DND-41 (cell line): ENCODE measurements at regions not wholly inside any gene's neighbourhood (a gene's known extent, or its start where the extent isn't known, plus 50 kb on each side); places are given as distances from the start of the nearest gene placed in this dataset.

Experiments used
- ATAC-seq: fragments of 200-7000 bp; cut with Tn5 transposase; 3 replicates; pipeline ENCODE4 v1.9.1; 2021; ENCODE audit warnings: low read depth; ENCODE audit not compliant: insufficient read depth
- DNase-seq: peaks from one replicate; pipeline ENCODE4 v3.0.0-alpha.2; 2020
- H2AFZ ChIP-seq: 2 replicates; pipeline ENCODE4 v1.6.0; 2012; ENCODE audit warnings: low read depth, low read length
- H3K27ac ChIP-seq: 2 replicates; pipeline ENCODE4 v1.5.1; 2012; ENCODE audit warnings: low read length, inconsistent platforms
- H3K27me3 ChIP-seq: fragments of 200-600 bp; sonication (generic); 2 replicates; pipeline ENCODE4 v1.6.0; 2012; ENCODE audit warnings: low read length, mild to moderate bottlenecking, inconsistent platforms; ENCODE audit not compliant: insufficient read depth, poor library complexity
- H3K36me3 ChIP-seq: 2 replicates; pipeline ENCODE4 v1.5.1; 2012; ENCODE audit warnings: low read length, inconsistent platforms; ENCODE audit not compliant: insufficient read depth
- H3K4me1 ChIP-seq: 2 replicates; pipeline ENCODE4 v1.5.1; 2012; ENCODE audit warnings: mild to moderate bottlenecking, low read length; ENCODE audit not compliant: insufficient read depth
- H3K4me2 ChIP-seq: 2 replicates; pipeline ENCODE4 v1.6.0; 2012; ENCODE audit warnings: mild to moderate bottlenecking, moderate library complexity, low read length, inconsistent platforms; ENCODE audit not compliant: insufficient read depth
- H3K4me3 ChIP-seq, 2 experiments: fragments of 200-600 bp in 1 of 2; shearing (Covaris generic) in 1 of 2; 2 replicates each; pipeline ENCODE4 v1.5.1; 2012 to 2016; ENCODE audit warnings: inconsistent platforms in 2 of 2, low read length in 2 of 2, mild to moderate bottlenecking in 2 of 2, low read depth in 1 of 2, moderate library complexity in 1 of 2
- H3K79me2 ChIP-seq: 2 replicates; pipeline ENCODE4 v1.6.0; 2012; ENCODE audit warnings: low read length, inconsistent platforms; ENCODE audit not compliant: insufficient read depth
- H3K9ac ChIP-seq: 2 replicates; pipeline ENCODE4 v1.6.0; 2012; ENCODE audit warnings: low read depth, mild to moderate bottlenecking, inconsistent platforms, low read length, moderate library complexity
- H3K9me3 ChIP-seq: 2 replicates; pipeline ENCODE4 v1.5.1; 2012; ENCODE audit warnings: low read length, moderate library complexity, mild to moderate bottlenecking, inconsistent platforms; ENCODE audit not compliant: insufficient read depth, severe bottlenecking
- H4K20me1 ChIP-seq: 2 replicates; pipeline ENCODE4 v1.6.0; 2012; ENCODE audit warnings: low read length; ENCODE audit not compliant: insufficient read depth
- EZH2 ChIP-seq: IDR thresholded peaks from 3 replicates; pipeline ENCODE4 v1.6.1; 2012; ENCODE audit warnings: borderline replicate concordance, low read depth, mild to moderate bottlenecking, moderate library complexity, low read length, inconsistent platforms; ENCODE audit not compliant: severe bottlenecking
- TF ChIP-seq, protein P1 (sequence below): IDR thresholded peaks from 2 replicates; pipeline ENCODE4 v1.5.1; 2012; ENCODE audit warnings: borderline replicate concordance, low read length, moderate library complexity, mild to moderate bottlenecking; ENCODE audit not compliant: poor library complexity, severe bottlenecking; ENCODE audit errors: extremely low read depth

DNA sequence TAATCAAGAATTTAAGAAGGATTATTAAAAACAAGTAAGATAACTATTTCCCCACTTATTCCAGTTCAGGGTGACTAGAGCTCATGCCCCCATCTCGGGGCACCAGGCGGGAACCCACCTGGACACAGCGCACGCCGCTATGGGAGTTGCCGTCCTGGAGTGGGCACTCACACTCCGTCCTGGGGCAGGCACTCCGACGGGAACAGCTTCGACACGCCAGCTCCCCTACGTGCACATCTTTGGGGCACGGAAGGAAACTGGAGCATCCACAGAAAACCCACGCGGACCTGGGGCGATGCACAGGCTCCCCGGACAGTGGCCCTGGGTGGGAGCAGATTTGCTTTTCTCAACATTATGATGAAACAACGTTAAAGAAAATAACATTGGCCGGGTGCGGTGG, 52.0 kb upstream of the GATA5 start:
- H3K4me1 ChIP-seq, result no peaks in the 10 kb centered on the region
- no peaks in the 10 kb centered on the region for H3K9me3 ChIP-seq
- no peak overlapping the region for H3K4me3 ChIP-seq
- ATAC-seq (no peak), DNase-seq (no peak)
- TF ChIP-seq, protein P1, sequence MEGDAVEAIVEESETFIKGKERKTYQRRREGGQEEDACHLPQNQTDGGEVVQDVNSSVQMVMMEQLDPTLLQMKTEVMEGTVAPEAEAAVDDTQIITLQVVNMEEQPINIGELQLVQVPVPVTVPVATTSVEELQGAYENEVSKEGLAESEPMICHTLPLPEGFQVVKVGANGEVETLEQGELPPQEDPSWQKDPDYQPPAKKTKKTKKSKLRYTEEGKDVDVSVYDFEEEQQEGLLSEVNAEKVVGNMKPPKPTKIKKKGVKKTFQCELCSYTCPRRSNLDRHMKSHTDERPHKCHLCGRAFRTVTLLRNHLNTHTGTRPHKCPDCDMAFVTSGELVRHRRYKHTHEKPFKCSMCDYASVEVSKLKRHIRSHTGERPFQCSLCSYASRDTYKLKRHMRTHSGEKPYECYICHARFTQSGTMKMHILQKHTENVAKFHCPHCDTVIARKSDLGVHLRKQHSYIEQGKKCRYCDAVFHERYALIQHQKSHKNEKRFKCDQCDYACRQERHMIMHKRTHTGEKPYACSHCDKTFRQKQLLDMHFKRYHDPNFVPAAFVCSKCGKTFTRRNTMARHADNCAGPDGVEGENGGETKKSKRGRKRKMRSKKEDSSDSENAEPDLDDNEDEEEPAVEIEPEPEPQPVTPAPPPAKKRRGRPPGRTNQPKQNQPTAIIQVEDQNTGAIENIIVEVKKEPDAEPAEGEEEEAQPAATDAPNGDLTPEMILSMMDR, result no peak
- no peak for TF ChIP-seq EZH2
- H3K36me3 ChIP-seq, result no peaks in the 10 kb centered on the region
- H4K20me1 ChIP-seq, result peaks cover 12% of the 10 kb centered on the region; the same call in 1 of the 2 replicates
- no peak overlapping the region for H2AFZ ChIP-seq
- no peak overlapping the region for H3K9ac ChIP-seq
- H3K27me3 ChIP-seq, result peaks cover 4% of the 10 kb centered on the region
- no peaks in the 10 kb centered on the region for H3K79me2 ChIP-seq
- no peak overlapping the region for H3K4me2 ChIP-seq
- no peak overlapping the region for H3K27ac ChIP-seq

DNA sequence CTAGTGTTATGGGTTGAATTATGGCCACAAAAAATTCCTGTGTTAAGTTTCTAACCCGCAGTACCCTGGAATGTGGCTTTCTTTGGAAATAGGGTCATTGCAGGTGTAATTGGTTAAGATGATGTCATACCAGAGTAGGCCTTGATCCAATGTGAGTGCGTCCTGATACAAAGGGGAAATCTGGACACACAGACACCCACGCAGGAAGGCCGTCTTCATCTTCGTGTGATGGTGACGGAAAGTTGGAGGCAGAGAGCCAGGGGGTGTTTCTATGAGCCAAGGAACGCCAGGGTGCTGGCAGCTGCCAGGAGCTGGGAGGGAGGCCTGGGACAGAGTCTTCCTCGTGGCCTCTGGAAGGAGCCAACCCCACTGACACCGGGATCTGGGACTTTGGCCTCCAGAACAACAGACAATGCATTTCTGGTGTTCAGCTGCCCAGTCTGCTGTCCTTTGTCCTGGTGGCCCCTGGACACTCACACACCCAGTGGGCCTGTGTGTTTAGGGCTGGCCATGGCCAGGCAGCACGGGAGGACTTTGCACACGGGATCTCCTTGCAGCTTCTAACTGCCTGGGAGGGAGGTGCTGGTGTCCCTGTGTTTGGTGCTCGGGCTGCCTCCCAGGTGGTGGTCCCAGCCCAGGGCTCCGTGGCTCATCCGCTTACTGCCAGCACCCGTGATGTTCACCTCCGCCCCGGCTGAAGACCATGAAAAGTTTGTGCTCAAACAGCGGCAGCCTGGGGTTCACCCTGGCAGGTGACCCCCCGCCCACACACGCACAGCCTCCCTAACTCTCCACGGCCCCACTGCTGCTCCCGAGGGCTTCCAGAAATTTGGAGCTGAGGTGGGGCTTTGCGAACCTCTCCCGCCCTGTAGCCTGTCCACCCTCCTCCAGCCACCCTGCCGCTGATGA, 53.4 kb upstream of the GATA5 start:
- H3K9me3 ChIP-seq, result no peaks in the 10 kb centered on the region
- no peak overlapping the region for H3K4me2 ChIP-seq
- H3K79me2 ChIP-seq, result no peaks in the 10 kb centered on the region
- TF ChIP-seq, protein P1, result no peak
- TF ChIP-seq EZH2, result no peak
- no peak overlapping the region for H3K9ac ChIP-seq
- H3K27me3 ChIP-seq, result no peaks in the 10 kb centered on the region
- peaks cover 10% of the 10 kb centered on the region; the same call in 1 of the 2 replicates for H4K20me1 ChIP-seq
- no peak overlapping the region for H3K27ac ChIP-seq
- ATAC-seq (no peak), DNase-seq (no peak)
- no peaks in the 10 kb centered on the region for H3K36me3 ChIP-seq
- no peak overlapping the region for H2AFZ ChIP-seq
- H3K4me3 ChIP-seq, result no peak overlapping the region
- no peaks in the 10 kb centered on the region for H3K4me1 ChIP-seq

DNA sequence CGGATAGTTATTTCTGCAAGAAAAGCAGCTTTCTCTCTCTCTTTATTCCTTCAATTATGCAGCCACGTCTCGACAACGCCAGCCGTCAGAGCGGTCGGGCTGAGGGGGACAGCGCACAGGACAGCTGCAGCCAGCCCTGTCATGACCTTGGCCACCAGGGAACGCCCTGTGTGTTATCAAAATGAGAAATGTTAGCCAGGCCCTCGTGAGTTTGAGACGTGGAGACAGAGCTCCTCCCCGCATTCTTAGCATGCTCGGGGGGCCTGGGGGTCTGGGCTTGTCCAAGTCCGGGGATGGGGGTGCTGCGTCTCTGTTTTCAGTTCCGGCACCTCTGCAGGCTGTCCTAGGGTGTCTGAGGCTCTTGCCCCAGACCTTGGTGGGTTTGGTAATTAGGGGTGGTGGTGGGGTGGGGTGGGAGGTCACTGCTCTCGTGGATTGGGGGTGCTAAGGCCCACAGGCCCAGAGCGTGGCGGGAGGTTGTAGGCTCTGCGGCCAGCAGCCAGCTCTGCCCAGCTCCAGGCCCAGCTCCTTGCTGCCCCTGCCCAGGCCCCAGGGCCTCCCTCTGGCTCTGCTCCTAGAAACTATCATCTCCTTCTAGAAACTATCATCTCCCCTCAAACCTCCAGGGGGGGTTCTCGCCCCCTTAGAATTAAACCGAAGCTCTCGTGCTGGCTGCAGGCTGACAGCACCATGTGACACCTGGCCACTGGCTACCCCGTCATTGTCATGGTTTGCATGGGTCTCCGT, 54.3 kb upstream of the GATA5 start:
- TF ChIP-seq EZH2, result no peak
- TF ChIP-seq, protein P1, result no peak
- H3K27me3 ChIP-seq, result no peaks in the 10 kb centered on the region
- no peak for DNase-seq
- H2AFZ ChIP-seq, result no peak overlapping the region
- H3K9me3 ChIP-seq, result no peaks in the 10 kb centered on the region
- H3K27ac ChIP-seq, result no peak overlapping the region
- no peaks in the 10 kb centered on the region for H3K36me3 ChIP-seq
- no peak overlapping the region for H3K4me3 ChIP-seq
- H4K20me1 ChIP-seq, result peaks cover 10% of the 10 kb centered on the region; the same call in 1 of the 2 replicates
- no peak overlapping the region for H3K9ac ChIP-seq
- no peak for ATAC-seq
- H3K79me2 ChIP-seq, result no peaks in the 10 kb centered on the region
- no peak overlapping the region for H3K4me2 ChIP-seq
- no peaks in the 10 kb centered on the region for H3K4me1 ChIP-seq
